HG02973 (cell line): ENCODE measurements at regions not wholly inside any gene's neighbourhood (a gene's known extent, or its start where the extent isn't known, plus 50 kb on each side); places are given as distances from the start of the nearest gene placed in this dataset.
"Not testable (repeated sequence)": the region's sequence is repeated elsewhere in the genome, so short reads cannot be mapped to it uniquely, and the experiment has no call there.

Experiments
- ATAC-seq: cut with Tn5 transposase; IDR thresholded peaks from one replicate; pipeline ENCODE4 v1.9.1; 2021; ENCODE audit warnings: moderate library complexity; ENCODE audit not compliant: unreplicated experiment

DNA sequence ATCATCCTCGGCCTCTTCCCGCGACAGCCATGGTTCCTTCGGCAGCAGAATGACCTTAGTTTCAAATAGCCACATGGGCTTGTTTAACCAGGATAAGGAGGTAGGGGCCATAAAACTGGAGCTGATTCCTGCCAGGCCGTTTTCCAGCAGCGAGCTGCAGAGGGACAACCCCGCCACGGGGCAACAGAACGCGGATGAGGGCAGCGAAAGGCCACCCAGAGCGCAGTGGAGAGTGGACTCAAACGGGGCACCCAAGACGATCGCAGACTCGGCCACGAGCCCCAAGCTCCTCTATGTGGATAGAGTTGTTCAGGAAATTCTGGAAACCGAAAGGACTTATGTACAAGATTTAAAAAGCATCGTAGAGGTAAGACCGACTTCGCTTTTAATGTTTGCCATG is 131.8 kb upstream of the MTHFD1L start:
- no peak for ATAC-seq

GRCh38 chr6:150734235-150734634 is 131.3 kb upstream of the MTHFD1L start:
- ATAC-seq, result no peak

DNA sequence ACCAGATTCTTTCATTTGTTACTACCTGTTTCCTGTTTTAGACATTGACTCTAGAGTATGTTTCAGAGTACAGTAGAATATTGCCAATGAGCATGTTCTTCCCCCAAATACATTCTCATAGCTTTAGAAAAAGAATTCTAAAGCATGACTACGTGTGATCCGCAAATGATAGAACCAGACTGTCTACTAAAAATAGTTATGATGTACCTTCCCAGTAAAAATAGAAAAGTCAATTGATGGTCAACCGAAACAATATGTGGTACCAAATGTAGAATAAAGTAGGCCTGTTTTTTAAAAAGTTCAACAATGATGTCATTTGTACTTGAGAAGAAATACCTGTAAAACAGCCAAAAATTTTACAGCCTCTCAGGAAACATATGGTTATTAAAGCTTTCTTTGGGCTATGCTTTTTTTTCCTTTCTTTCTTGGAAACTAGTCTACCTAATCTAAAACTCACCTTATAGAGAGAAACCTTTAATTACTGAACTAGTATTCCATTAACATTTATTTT is 130.1 kb upstream of the MTHFD1L start:
- ATAC-seq, result no peak

DNA sequence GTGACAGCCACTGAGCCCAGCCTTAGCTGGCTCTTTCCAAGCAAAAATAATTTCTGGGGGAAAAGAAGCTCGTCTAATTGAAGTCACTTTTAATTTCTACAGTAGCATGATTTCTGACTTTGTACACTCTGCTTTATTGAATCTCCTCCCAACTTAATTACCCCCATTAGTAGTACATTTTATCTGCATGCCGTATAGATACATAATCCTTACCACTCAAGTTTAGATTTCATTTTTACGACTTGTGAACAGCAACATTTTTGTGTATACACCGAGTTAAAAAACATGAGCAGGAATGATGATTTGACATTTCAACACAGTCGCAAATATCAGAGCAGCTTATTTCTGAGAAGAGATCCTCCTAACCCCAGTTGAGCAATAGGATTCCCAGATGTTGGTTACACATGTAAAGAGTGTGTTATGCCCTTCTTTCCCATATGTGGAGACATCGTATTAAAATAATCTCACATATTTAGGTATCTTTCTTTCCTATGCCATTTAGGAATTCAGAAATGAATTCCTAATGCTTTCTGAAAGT is 127.3 kb upstream of the MTHFD1L start:
- ATAC-seq, result no peak

- no peak for ATAC-seq
Observed at GRCh38 chr6:150739711-150740349, 125.7 kb upstream of the MTHFD1L start.

DNA sequence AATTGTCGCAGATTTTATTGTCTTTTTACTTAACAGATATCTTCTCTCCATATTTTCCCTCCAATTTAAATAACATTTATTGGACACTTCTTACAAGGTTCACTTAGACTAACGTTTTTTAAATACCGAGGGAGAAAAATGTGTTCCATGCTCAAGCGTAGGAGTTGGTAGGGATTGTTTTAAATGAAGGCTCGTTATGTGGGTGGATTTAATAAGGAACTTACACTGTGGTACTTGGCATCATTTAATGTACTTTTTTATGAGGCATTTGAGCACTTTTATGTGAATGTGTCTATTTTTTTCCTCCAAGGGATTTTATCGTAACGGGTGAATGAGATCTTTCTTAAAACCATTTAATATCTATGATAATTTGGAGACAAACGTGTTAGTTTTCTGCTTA is 125.0 kb upstream of the MTHFD1L start:
- no peak for ATAC-seq

DNA sequence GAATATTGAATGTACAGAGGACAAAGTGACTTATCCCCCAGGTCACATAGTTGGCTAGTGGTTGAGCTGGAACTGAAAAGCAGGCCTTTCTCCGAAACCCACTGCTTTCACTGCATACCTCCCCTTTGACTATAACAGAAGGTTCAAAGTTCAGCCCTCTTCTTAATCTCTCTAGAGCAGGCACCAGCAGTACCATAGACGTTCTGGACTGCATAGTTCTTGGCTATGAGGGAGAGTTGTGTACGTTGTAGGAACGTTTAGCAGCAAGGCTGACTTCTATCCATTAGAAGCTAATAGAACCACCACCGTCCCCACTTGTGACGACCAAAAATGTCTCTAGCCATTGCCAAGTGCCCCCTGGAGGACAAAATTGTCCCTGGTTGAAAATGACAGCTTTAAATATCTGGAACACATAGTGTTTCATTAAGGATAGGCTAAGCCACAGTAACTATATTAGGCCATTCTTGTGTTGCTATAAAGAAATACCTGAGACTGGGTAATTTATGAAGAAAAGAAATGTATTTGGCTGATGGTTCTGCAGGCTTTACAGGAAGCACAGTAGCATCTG is 123.8 kb upstream of the MTHFD1L start:
- no peak for ATAC-seq

DNA sequence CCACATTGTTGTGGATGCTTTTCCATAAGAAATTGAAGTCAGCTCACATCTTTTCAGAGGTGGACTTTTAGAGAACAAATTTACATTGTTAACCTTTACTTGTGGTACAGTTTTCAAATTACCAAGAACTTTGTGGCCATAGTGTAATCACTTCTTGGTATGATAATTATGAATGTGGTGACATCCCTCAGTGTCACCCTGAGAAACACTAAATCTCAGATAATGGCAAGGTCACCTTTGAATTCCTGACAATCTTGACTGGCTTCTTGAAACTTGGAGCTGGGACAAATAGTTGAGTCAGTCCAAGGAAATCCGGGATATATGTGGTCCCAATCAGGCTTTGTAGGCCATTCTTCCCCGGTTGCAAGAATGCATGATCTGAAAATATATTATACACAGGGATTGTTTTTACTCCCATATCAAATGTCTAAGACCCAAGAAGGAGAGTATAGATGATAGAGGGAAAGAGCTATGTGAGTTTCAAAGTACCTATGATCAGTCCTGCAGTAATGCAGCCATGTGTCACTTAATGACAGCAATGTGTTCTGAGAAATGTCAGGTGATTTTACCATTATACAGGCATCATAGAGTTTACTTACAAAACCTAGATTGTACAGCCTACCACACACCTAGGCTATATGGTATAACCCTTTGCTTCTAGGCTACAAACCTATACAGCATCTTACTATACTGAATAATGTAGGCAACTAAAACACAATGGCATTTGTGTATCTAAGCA is 120.8 kb upstream of the MTHFD1L start:
- no peak for ATAC-seq

- no peak for ATAC-seq
Observed at GRCh38 chr6:150745896-150746295, 119.6 kb upstream of the MTHFD1L start.

GRCh38 chr6:150747155-150747554 is 118.3 kb upstream of the MTHFD1L start:
- ATAC-seq, result no peak

DNA sequence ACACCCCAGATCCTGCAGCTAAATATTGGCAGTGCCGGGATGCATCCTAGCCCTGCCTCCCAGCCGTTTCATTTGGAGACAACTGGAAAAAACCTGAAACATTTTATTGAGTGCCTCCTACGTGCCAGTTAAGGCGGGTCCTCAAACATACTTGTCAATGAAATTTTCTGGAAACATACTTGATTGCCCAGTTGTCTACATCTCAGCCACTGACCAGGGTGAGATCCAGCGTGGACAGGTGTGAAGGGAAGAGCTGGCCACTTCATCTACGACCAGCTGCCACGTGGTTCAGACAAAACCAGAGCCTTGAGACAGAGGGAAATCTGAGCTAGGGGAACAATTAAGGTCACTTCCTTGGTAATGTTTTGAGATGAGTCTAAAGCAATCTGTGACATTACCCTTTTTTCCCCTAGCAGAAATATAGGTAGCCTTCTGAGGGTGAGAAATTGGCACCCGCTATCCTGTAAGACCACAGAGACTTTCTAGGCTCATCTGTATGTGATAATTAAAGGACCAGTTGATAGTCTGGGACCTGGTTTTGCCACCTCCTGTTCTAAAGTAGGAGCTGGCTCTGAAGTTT is 116.3 kb upstream of the MTHFD1L start:
- ATAC-seq, result no peak

- no peak for ATAC-seq
Observed at GRCh38 chr6:150751296-150751695, 114.2 kb upstream of the MTHFD1L start.

- ATAC-seq, result no peak
Observed at GRCh38 chr6:150752409-150752808, 113.1 kb upstream of the MTHFD1L start.

- no peak for ATAC-seq
Observed at GRCh38 chr6:150753371-150754064, 112.0 kb upstream of the MTHFD1L start.

GRCh38 chr6:150755042-150755441 is 110.5 kb upstream of the MTHFD1L start:
- no peak for ATAC-seq

- no peak for ATAC-seq
Observed at GRCh38 chr6:150755524-150755923, 110.0 kb upstream of the MTHFD1L start.

- ATAC-seq, result no peak
Observed at GRCh38 chr6:150756173-150756572, 109.3 kb upstream of the MTHFD1L start.

DNA sequence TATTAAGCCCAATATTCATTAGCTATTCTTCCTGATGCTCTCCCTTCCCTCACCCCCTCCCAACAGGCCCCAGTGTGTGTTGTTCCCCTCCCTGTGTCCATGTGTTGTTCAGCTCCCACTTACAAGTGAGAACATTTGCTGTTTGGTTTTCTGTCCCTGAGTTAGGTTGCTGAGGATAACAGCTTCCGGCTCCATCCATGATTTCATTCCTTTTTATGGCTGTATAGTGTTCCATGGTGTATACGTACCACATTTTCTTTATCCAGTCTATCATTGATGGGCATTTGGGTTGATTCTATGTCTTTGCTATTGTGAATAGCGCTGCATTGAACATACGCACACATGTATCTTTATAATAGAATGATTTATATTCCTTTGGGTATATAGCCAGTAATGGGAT is 107.7 kb upstream of the MTHFD1L start:
- not testable (repeated sequence) for ATAC-seq

- ATAC-seq, result no peak
Observed at GRCh38 chr6:150759483-150759882, 106.0 kb upstream of the MTHFD1L start.

GRCh38 chr6:150761771-150762170 is 103.7 kb upstream of the MTHFD1L start:
- ATAC-seq, result no peak
